Left colon (tissue), 2 donors: ENCODE measurements at regions not wholly inside any gene's neighbourhood (a gene's known extent, or its start where the extent isn't known, plus 50 kb on each side); places are given as distances from the start of the nearest gene placed in this dataset.
"Not testable (repeated sequence)": the region's sequence is repeated elsewhere in the genome, so short reads cannot be mapped to it uniquely, and the experiment has no call there.

Experiments
- ATAC-seq: fragments of 200-7000 bp; cut with Tn5 transposase; one replicate; pipeline ENCODE4 v1.9.1; 2020; ENCODE audit warnings: mild to moderate bottlenecking, moderate library complexity
- DNase-seq, 2 donors: peaks; one replicate each; pipeline ENCODE4 v3.0.0-alpha.2; 2020
- intact Hi-C, 2 donors: fragments of 100-400 bp; cut with DNase I in 1 of 2; cut with micrococcal nuclease in 1 of 2; formaldehyde crosslinking; loops; one replicate each; pipeline versions ENCODE4 v1.11.2 to v1.14.0; 2022; cut with DNase I, micrococcal nuclease
- donor health status: DM: no; HTN: no; CAD: no.
- donor health status: DM: yes; HTN: yes; CAD: no.

DNA sequence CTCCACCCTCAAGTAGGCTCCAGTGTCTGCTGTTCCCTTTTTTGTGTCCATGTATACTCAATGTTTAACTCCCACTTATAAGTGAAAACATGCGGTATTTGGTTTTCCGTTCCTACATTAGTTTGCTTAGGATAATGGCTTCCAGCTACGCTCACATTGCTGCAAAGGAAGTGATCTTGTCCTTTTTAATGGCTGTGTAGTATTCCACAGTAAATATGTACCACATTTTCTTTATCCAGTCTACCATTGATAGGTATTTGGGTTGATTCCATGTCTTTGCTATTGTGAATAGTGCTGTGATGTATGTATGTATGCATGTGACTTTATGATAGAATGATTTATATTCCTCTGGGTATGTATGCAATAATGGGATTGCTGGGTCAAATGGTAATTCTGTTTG, 144.6 kb downstream of the BRD1 start:
- ATAC-seq (no peak), DNase-seq (no peak)
- intact Hi-C loops = no loop called here

DNA sequence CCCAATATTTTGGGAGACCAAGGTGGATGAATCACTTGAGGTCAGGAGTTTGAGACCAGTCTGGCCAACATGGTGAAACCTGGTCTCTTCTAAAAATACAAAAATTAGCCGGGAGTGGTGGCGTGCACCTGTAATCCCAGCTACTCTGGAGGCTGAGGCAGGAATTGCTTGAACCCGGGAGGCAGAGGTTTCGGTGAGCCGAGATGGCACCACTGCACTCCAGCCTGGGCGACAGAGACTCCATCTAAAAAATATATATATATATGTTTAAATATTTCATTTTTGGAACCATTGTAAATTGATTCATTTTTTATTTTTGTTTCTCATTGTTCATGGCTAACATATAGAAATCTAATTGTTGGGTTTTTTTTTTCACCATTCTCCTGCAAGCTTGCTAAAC, 146.9 kb downstream of the BRD1 start:
- ATAC-seq, intact Hi-C loops: not testable (repeated sequence)

DNA sequence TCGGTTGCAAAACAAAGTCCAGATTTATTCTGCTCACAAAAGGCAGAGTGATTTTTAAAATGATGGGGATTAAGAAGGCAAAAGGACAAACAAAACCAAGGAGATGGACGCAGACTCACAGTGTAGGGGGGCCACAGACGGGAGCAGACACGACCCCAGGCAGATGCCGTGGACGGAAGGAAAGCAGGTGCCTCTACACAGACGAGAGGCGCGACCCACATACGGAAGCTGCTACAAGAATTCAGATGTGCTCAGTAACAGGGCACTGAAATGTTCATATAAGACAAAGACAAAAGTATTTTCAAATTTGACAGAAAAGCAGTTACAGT, 148.9 kb downstream of the BRD1 start:
- ATAC-seq (no peak), DNase-seq (no peak)
- intact Hi-C loops = no loop called here

More for the DNA sequence above, 146.9 kb downstream of the BRD1 start:
- not testable (repeated sequence) for DNase-seq

DNA sequence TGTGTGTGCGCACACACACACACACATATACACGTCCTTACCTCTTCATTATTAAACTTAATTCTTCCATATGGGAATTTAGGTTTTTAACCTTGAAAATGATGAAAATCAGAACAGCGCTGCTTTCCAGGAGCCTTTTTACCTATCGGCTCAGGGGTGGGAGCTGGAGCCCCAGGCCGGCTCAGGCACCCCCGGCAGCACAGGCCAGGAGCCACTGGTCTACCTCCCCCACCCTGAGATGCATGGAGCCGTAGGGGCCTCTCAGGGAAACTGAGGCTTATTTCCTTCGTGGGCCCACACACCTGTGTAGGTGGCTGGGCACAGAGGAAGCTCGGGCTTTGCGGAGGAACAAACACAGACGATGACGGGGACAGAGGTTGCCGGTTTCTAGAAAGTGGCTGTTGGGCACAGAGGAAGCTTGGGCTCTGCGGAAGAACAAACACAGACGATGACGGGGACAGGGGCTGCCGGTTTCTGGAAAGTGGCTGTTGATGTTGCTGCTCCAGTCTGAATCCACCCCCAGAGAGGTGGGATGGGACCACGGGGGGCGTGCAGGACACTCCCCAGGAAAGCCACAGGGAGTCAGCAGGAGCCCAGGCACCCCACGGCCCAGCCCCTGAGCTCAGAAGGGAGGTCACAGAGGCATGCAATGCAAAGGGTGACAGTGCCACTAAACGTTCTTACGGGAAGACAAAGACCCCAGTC, 149.4 kb downstream of the BRD1 start:
- no peak for DNase-seq
- intact Hi-C loops = no loop called here
- ATAC-seq = no peak

DNA sequence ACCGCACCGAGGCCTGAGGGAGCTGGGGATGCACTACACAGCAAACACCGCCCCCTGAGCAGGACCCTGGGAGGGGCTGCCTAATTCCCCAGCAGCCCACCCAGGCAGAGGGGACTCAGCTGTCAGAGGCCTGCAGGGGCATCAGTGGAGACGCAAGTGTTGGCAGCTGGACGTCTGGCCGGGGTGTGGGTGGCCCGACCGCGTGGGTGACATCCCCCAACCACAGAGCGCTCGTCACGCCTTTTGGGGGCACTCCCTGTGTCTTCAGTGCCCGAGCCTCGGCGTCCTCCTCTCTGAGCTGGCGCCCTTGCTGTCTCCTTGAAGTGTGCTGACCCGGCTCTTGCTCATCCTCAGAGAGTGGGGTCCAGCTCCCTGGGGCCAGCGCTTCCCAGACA, 150.2 kb downstream of the BRD1 start:
- DNase-seq = no peak
- intact Hi-C loops = no loop called here
- no peak for ATAC-seq

DNA sequence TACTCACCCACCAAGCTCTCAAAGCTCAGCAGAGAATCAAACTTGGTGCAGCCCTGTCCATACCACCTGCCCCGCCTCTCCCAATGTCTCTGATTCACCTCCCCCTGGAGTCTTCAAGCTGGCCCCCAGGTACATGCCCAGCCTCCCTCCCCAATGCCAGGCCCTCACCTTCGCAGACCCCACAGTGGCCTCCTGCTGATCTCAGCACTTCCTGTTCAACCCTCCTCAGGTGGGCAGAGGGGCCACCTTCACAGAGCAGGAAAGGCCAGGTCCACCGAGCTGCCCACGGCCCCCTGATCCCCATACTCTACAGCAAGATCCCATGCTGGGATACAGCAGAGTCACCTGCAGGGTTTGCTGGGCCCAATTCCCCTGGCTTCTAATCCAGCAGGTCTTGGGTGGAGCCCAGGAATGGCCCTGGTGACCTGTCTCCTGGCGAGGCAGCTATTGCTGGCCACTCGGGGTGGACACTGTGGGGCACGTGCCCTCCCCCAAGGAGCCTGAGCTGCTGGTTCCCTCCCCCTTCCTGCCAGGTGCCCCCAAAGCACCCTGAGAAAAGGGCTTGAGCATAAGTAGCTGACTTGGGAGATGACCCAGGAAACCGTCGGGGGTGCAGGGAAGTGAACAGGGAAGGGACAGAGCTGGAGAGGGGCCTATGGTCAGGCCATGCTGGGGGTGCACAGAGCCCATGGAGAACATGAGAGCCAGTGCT, 150.7 kb downstream of the BRD1 start:
- DNase-seq = no peak
- intact Hi-C loops = no loop called here
- ATAC-seq = no peak

DNA sequence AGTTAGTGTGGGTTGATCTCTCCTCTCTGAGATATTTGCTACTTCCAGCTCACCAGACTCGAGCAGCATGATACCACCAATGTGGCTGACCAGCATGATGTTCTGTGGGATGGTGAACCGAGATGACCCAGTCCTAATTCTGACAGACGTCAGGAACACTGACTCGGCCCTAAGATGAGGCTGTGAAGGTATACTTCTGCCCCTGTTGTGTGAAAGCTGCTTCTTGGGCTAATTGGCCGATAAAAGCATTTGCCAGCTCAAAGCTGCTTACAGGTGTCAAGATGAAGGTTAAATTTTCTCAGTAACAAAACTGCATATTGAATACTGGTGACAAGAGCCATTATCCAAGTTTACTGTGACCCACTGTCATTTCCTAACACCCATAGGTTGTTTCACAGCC, 151.4 kb downstream of the BRD1 start:
- intact Hi-C loops = no loop called here
- no peak for DNase-seq
- ATAC-seq = no peak

DNA sequence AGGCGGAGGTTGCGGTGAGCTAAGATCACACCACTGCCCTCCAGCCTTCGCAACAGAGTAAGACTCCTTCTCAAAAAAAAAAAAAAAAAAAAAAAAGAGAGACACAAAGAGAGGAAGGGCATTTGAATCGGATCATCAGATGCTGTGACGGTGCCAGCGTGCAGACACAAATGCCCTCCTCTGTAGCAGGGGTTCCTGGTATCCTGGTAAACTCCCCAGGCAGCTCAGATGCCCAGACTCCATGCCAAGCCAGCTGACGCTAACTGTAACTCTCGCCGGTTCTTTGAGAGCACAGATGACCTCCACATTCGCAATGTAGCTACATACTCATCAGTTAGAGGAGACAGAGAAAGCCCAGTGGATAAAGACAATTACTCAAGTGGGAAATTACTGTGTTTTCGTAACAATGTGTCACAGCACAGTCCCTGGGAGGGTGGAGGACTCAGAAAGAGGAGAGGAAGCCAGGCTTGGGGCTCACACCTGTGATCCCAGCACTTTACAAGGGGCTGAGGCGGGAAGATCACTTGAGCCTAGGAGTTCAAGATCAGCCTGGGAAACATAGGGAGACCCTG, 153.1 kb downstream of the BRD1 start:
- ATAC-seq (no peak), DNase-seq (no peak)
- intact Hi-C loops = no loop called here

DNA sequence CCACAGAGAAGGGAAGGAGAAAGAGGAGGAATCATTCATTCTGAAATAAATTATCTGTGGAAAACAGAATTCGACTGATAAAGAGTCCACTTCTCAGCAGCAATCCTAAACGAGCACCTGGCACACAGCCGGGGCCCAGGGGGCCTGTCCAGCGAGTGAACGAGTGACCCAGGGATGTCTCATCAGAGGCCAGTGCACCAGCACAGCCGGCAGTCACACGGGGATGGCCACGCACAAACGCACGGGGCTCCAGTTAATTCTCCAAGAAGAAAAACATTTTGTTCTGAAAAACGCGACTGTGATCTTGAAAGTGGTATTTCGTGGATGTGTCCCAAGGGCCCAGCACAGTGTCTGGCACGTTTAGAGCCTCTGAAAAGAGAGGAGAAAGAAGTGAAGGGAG, 154.6 kb downstream of the BRD1 start:
- intact Hi-C loops = no loop called here
- no peak for DNase-seq
- no peak for ATAC-seq

DNA sequence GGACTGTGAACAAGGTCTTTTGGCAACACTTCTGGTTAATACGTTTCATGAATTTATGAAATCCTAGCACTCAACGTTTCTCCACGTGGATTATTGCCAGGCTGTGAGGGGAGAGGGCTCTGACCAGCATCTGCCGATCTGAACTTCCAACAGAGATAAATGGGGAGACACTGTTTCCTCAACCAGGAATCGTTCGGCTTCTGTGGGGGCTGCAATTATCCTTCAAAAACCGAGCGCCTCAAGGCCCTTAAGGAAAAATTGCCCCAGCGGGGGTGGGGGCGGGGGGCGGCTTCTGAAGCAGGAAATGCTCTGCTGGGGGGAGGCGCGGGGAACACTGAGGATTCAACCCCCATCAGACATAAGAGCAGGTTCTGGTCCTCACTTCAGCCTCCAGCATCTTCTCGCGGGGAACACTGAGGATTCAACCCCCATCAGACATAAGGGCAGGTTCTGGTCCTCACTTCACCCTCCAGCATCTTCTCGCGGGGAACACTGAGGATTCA, 155.6 kb downstream of the BRD1 start:
- DNase-seq (no peak), ATAC-seq (no peak)
- intact Hi-C loops = no loop called here

DNA sequence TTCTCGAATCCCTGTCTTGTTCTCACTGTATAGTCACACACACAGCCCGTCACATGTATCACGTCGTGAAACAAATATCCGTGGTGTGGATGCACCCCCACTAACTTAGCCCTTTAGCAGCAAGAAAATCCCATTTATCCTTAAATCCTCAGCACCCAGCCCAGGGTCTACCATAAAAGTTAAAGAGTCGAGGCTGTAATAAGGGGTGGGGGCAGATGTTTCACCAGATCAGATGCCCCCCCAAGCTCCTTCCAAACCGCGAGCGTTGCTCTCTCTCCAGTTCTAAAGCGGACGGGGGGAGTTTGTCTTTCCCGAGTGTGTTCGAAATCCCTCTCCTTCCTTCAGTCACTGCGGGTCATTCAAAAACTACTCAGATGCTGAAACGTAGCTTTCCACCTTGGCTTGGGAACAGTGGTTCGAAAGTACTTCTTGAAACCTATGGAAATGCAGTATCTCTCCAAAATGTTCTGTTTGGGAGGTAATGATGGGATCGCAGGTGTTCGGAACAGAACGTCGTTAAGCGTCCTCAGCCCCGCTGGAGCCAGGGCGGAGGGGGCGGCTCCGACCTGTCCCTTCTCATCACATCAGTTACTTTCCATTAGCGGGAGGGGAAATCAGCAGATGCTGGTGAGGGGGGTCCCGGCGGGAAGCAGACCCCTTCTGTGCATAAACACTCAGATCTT, 156.2 kb downstream of the BRD1 start:
- intact Hi-C loops = no loop called here
- no peak for ATAC-seq
- DNase-seq = peak in 1 of 2 donors; percentile 5

DNA sequence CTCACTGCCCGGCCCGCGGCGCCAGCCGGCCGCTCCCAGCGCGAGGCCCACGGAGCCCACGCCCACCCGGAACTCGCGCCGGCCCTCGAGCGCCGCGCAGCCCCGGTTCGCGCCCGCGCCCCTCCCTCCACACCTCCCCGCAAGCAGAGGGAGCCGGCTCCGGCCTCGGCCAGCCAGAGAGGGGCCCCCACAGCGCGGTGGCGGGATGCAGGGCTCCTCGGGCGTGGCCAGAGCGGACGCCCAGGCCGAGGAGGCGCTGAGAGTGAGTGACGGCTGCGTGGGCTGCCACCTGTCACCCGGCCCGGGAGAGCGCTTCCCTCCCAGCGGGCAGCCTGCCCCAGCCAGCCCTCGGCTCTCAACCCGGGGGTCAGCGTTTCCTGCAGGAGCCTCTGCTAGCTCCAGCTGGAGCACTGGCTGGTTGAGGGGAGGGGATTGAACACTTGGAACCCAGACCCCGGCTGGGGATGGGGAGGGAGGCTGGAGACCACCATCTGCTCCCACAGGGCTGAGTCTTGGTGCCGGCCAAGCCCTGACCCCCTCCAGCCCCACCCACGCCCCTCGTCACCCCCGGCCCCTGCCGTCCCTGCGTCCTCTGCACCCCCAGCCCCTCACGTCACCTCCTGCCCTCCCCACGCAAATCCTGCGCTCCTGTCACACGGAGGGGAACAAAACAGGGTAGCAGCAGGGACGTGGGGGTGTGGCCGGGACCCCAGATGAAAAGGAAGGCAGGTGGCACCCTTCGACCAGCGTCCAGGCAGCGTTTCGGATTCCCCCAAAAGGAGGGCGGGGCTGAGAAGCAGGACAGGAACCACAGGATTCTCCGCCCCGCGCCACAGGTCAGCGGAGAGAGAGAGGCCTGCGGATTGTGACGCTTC, 157.0 kb downstream of the BRD1 start:
- DNase-seq (peak in 1 of 2 donors; percentile 28), ATAC-seq (no peak)
- intact Hi-C loops = no loop called here

DNA sequence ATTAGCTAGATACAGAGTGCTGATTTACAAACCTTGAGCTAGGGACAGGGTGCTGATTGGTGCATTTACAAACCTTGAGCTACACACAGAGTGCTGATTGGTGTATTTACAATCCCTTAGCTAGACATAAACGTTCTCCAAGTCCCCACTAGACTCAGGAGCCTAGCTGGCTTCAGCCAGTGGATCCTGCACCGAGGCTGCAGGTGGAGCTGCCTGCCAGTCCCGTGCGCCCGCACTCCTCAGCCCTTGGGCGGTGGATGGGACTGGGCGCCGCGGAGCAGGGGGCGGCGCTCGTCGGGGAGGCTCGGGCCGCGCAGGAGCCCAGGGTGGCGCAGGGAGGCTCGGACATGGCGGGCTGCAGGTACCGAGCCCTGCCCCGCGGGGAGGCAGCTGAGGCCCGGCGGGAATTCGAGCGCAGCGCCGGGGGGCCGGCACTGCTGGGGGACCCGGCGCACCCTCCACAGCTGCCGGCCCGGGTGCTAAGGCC, 157.7 kb downstream of the BRD1 start:
- ATAC-seq, intact Hi-C loops: not testable (repeated sequence)
- DNase-seq = peak in 1 of 2 donors; percentile 8

DNA sequence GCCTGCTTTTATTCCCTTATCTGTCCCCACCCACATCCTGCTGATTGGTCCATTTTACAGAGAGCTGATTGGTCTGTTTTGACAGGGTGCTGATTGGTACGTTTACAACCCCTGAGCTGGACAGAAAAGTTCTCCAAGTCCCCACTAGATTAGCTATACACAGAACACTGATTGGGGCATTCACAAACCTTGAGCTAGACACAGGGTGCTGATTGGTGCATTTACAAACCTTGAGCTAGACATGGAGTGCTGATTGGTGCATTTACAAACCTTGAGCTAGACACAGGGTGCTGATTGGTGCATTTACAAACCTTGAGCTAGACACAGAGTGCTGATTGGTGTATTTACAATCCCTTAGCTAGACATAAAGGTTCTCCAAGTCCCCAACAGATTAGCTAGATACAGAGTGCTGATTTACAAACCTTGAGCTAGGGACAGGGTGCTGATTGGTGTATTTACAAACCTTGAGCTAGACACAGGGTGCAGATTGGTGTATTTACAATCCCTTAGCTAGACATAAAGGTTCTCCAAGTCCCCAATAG, 158.2 kb downstream of the BRD1 start:
- ATAC-seq, DNase-seq, intact Hi-C loops: not testable (repeated sequence)

DNA sequence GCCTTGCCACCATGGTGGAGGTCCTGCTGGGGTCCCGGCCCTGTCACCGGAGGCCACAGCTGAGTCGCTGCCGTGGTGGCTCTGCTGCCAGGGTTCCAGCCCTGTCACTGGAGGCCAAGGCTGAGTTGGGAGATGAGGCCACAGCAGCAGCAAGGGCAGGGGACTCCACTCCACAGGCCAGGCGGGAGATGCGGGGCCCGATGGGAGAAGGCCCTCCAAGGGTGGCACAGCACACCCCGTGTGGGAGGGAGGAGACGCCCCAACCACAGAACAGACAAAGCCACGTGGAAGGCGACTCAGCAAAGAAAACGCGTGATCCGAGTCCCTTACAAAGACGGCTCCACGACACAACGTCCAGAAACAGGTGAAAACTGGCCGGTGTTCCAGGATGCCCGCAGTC, 159.3 kb downstream of the BRD1 start:
- DNase-seq = no peak
- intact Hi-C loops = no loop called here
- no peak for ATAC-seq

DNA sequence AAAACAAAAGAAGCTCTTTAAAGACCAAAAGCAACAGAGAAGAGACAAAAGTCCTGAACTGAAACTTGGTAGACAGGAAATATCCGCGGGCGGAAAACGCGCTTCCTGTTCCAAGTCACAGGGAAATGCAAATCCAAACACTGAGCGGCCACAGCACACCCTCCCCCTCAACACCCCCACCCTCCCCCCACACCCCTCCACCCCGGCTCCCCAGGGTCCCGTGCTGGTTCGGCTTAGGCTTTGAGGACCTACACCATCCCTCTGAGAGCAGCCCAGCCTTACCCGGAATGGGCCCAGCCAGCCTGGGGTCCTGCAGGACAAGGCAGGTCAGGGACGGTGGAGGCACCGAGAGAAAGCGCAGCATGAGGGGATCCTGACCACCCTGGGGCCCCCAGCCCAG, 160.4 kb downstream of the BRD1 start:
- ATAC-seq = no peak
- no peak for DNase-seq
- intact Hi-C loops = no loop called here

DNA sequence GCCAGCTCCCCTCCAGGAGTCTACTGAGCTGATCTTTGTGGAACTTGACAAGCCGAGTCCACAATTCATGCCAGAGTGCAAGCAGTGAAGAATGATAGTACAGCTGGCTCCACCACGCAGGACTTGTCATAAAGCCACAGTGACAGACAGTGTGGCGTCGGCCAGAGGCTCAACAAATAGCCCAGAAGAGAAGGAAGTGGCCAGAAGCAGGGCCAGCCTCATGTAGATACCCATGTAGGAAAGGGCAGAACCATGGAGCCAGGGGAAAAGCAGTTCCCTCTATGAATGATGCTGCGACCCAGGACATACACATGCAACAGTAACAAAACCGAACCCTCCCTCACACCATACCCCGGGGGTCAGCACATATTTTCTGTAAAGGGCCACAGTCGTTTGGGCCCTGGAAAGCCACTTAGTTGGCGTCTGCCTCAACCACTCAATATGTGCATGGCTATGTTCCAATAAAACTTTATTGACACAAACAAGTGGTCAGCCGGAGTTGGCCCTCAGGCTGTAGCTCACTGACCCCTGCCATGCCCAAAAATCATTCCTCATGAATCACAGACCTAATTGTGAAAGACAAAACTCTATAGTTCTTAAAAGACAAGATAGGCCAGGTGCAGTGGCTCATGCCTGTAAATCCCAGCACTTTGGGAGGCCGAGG, 161.4 kb downstream of the BRD1 start:
- intact Hi-C loops = no loop called here
- ATAC-seq = no peak
- DNase-seq = no peak

DNA sequence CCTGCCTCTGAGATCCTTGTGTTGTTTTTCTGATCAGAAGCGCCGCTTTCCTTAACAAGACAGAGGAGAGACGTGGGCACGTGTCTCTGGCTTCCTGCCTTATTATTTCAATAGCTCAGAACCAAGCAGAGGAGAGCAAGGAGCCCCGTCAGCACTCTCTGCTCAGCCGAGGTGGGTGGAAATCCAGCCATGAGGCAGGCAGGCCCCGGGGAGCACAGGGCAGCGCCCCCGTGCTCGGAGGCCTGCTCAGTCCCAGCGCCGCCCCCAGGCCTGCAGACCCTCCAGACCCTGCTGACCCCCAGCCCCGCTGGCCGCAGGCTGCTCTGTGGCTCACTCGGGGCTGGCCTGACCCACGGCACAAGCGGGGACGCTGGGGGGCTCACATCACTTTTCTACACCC, 162.8 kb downstream of the BRD1 start:
- intact Hi-C loops = no loop called here
- ATAC-seq (no peak), DNase-seq (no peak)
